ENCODE measurements at regions not wholly inside any gene's neighbourhood (a gene's known extent, or its start where the extent isn't known, plus 50 kb on each side); places are given as distances from the start of the nearest gene placed in this dataset.

GRCh38 chr21:34022627-34023335 lies 50.6 kb upstream of the MRPS6 start:
- DNase-seq: no peak

GRCh38 chr21:34021726-34022125 lies 51.7 kb upstream of the MRPS6 start:
- DNase-seq: no peak

- no peak for DNase-seq
Observed at GRCh38 chr21:34020983-34021553, 52.3 kb upstream of the MRPS6 start.

GRCh38 chr21:34020005-34020847 lies 53.2 kb upstream of the MRPS6 start:
- DNase-seq: no peak

- DNase-seq: no peak
Observed at GRCh38 chr21:34019402-34019801, 54.0 kb upstream of the MRPS6 start.

GRCh38 chr21:34018910-34019309 lies 54.5 kb upstream of the MRPS6 start:
- no peak for DNase-seq

GRCh38 chr21:34018185-34018584 lies 55.2 kb upstream of the MRPS6 start:
- DNase-seq: no peak

GRCh38 chr21:34017039-34017961 lies 56.1 kb upstream of the MRPS6 start:
- DNase-seq: peak; percentile 25

GRCh38 chr21:34012640-34013039 lies 60.7 kb upstream of the MRPS6 start:
- no peak for DNase-seq

GRCh38 chr21:34011660-34012059 lies 61.7 kb upstream of the MRPS6 start:
- DNase-seq: peak; percentile 23

GRCh38 chr21:34009193-34009592 lies 64.2 kb upstream of the MRPS6 start:
- DNase-seq: no peak

GRCh38 chr21:34008618-34009017 lies 64.8 kb upstream of the MRPS6 start:
- DNase-seq: no peak

GRCh38 chr21:34006611-34007168 lies 66.7 kb upstream of the MRPS6 start:
- DNase-seq: no peak

GRCh38 chr21:34004974-34005373 lies 68.4 kb upstream of the MRPS6 start:
- no peak for DNase-seq

- DNase-seq: no peak
Observed at GRCh38 chr21:34004013-34004938, 69.1 kb upstream of the MRPS6 start.

- DNase-seq: no peak
Observed at GRCh38 chr21:34003428-34003827, 70.0 kb upstream of the MRPS6 start.

- DNase-seq: no peak
Observed at GRCh38 chr21:34000375-34000774, 73.0 kb upstream of the MRPS6 start.

GRCh38 chr21:33998809-33999208 lies 74.6 kb upstream of the MRPS6 start:
- no peak for DNase-seq

GRCh38 chr21:33998402-33998801 lies 75.0 kb upstream of the MRPS6 start:
- no peak for DNase-seq

GRCh38 chr21:33997436-33997835 lies 75.9 kb upstream of the MRPS6 start:
- DNase-seq: no peak

GRCh38 chr21:33994373-33994772 lies 78.8 kb upstream of the ATP5PO start:
- DNase-seq: no peak

All from fibroblast of skin of back (primary cell).